ENCODE measurements at regions not wholly inside any gene's neighbourhood (a gene's known extent, or its start where the extent isn't known, plus 50 kb on each side); places are given as distances from the start of the nearest gene placed in this dataset.

- no peak for DNase-seq (ENCODE audit: low read depth)
Measured at GRCh38 chr4:177051473-177052060, 258.1 kb upstream of the NEIL3 start.

- DNase-seq (ENCODE audit: low read depth), result no peak
Measured at GRCh38 chr4:177052211-177052934, 257.3 kb upstream of the NEIL3 start.

GRCh38 chr4:177057186-177057585, 252.5 kb upstream of the NEIL3 start:
- no peak for DNase-seq (ENCODE audit: low read depth)

- no peak for DNase-seq (ENCODE audit: low read depth)
Measured at GRCh38 chr4:177064116-177064515, 245.6 kb upstream of the NEIL3 start.

GRCh38 chr4:177064729-177065394, 244.8 kb upstream of the NEIL3 start:
- no peak for DNase-seq (ENCODE audit: low read depth)

- DNase-seq (ENCODE audit: low read depth), result no peak
Measured at GRCh38 chr4:177066746-177067145, 242.9 kb upstream of the NEIL3 start.

- no peak for DNase-seq (ENCODE audit: low read depth)
Measured at GRCh38 chr4:177070533-177071058, 239.1 kb upstream of the NEIL3 start.

GRCh38 chr4:177077095-177077971, 232.3 kb upstream of the NEIL3 start:
- DNase-seq (ENCODE audit: low read depth), result no peak

GRCh38 chr4:177079327-177079726, 230.3 kb upstream of the NEIL3 start:
- DNase-seq (ENCODE audit: low read depth), result no peak

GRCh38 chr4:177080388-177080787, 229.3 kb upstream of the NEIL3 start:
- no peak for DNase-seq (ENCODE audit: low read depth)

- no peak for DNase-seq (ENCODE audit: low read depth)
Measured at GRCh38 chr4:177087060-177087459, 222.6 kb upstream of the NEIL3 start.

GRCh38 chr4:177087499-177087898, 222.2 kb upstream of the NEIL3 start:
- no peak for DNase-seq (ENCODE audit: low read depth)

GRCh38 chr4:177091515-177091914, 218.2 kb upstream of the NEIL3 start:
- no peak for DNase-seq (ENCODE audit: low read depth)

- DNase-seq (ENCODE audit: low read depth), result no peak
Measured at GRCh38 chr4:177092807-177093206, 216.9 kb upstream of the NEIL3 start.

- no peak for DNase-seq (ENCODE audit: low read depth)
Measured at GRCh38 chr4:177093964-177094363, 215.7 kb upstream of the NEIL3 start.

GRCh38 chr4:177097291-177097690, 212.4 kb upstream of the NEIL3 start:
- no peak for DNase-seq (ENCODE audit: low read depth)

- no peak for DNase-seq (ENCODE audit: low read depth)
Measured at GRCh38 chr4:177099211-177099610, 210.5 kb upstream of the NEIL3 start.

- no peak for DNase-seq (ENCODE audit: low read depth)
Measured at GRCh38 chr4:177100307-177100706, 209.4 kb upstream of the NEIL3 start.

GRCh38 chr4:177103619-177104018, 206.1 kb upstream of the NEIL3 start:
- DNase-seq (ENCODE audit: low read depth), result no peak

- no peak for DNase-seq (ENCODE audit: low read depth)
Measured at GRCh38 chr4:177105536-177105935, 204.1 kb upstream of the NEIL3 start.

- no peak for DNase-seq (ENCODE audit: low read depth)
Measured at GRCh38 chr4:177107288-177107921, 202.3 kb upstream of the NEIL3 start.

- DNase-seq (ENCODE audit: low read depth), result no peak
Measured at GRCh38 chr4:177108708-177109107, 201.0 kb upstream of the NEIL3 start.
